ENCODE measurements at regions not wholly inside any gene's neighbourhood (a gene's known extent, or its start where the extent isn't known, plus 50 kb on each side); places are given as distances from the start of the nearest gene placed in this dataset.
"Not testable (repeated sequence)": the region's sequence is repeated elsewhere in the genome, so short reads cannot be mapped to it uniquely, and the experiment has no call there.

DNA sequence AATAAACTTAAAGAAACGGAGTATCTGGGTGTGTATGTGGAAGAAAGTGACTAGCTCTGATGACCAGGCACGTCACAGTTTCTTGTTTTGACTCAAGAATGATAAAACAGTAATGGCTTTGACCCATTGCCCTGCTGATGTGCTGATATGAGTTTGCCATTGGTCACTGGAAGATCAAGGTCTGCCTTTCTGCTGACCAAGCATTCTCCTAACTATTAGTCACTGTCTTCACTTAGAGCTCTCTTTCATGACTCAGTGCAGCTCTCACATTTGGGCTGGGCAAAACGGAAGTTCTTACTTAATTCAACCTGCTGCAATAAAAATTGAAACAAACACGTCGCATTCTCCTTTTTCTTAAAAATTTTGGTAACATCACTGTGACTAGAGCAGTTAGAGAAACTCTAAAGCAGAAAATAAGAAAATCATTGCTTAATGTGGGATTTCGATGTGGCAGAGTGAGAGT lies 366.7 kb downstream of the BTG1 start:
- DNase-seq: no peak

DNA sequence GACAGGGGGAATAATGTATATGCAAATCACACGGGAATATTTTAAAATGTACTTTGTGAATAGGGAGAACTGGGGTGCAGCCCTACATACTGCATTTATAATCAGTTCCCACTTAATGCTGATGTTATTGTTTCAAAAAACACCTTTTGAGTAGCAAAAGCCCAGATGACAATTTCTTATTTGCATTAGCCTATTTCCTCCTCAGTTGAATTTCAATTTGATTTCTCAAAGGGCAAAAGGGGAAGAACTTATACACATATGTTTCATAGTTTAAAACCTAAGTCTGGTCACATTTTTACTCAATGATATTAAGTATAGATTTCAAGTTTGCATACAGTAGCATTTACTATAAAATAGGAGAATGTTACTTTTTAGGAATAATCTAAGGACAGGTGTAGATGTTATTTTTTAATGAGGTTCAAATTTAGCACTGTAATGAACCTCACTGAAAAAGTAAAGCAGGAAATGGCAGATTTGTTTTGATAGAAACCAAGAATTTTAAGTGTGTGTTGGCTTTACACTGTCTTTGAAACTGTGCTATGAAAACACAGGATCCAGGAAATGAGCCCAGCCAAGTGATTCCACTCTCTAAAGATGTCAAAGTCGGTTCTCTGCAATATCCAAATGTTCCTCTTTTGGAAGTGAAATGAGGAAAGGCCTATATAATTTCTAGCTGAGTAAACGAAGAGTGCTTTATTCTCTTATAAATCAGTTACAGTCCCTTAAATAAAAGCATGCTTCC lies 367.4 kb downstream of the BTG1 start:
- DNase-seq: no peak

DNA sequence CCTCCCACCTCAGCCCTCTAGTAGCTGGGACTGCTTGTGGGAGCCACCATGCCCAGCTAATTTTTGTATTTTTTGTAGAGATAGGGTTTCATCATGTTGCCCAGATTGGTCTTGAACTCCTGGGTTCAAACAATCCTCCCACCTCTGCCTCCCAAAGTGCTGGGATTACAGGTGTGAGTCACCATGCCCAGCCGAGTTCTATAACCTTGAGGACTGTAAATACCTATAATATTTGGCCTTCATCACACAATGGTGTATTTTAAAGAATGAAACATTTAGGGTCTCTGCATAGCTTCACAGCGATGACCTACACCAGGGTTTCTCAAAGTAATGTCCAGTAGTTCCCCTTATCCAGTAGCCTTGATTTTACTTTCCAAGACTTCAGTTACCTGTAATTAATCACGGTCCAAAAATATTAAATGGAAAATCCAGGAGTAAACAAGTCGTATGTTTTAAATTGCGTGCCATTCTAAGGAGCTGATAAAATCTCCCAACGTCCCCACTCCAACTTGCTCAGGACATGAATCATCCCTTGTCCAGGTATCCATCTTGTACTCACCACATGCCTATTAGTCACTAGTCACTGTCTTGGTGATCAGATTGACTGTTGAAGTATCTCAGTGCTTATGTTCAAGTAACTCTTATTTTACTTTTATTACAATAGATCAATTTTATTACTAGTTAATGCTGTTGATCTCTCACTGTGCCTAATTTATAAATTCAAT lies 368.2 kb downstream of the BTG1 start:
- DNase-seq: no peak

DNA sequence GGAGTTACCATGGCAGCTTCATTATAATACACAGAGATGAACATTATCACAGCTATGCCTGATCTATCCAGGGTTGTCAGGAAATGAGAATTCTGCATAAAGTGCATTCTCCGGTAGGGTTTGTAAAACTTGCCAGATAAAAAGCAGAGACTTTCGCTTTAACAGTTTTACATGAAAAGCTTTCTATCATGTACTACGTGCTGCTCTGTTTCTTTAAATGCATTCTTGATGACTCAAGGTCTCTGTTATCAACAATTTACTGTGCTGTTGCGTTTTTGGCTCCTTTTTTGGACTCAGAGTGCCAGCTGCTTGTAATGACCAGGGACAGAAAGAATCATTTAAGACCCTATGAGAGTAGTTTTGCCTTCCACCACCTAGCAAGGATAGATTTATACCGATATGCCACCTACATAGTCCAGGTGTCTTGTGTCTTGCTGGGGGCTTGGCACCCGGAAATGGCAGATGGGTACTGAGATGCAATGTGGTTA lies 371.2 kb downstream of the BTG1 start:
- no peak for DNase-seq

DNA sequence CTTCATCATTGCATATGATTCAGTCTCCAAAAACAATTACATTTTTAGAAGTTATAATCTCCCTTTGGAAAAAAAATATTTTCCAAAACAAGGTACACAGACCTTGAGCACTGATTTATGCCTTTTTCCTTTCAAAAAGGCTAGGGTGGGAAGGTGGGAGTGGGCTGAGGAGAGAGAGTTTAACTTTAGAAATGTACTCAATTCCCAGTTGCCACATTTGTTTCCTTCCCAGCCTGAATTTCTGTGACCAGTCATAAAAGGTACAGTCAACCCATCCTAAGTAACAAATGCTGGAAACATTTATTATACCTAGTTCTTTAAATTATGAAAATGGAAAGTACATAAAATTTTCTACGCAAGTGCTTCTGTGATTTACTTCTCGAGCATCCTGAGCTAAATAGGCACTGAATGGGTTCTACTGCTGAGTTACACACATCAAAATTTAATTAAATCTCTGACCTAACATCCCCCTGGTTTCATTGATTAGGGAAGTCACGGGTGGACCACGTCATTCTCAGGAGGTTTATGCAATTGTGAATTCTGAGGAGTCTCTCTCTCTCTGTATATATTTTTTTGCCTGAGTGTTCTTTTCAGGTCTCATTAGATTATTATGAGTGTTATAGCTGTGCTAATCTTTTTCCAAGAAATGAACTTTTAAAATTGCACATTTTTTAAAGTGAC lies 371.8 kb downstream of the BTG1 start:
- DNase-seq: no peak

DNA sequence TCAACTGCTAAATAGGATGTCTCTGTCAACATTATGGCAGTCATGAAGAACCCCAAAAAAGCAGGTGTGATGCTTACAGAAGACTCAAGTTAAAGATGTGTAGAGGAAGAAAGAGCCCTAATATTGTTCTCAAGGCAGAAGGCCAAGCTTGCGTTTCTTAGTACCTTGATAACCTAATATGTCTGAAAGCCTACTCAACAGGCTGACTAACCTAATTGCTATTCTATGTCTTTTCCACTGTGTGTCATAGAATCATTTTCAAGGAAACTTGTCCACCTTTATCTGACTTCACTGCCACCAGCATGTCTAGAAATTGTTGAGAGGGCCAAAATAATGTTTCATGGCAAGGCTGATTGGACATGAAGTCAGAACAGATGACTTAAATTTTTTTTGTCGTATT lies 373.2 kb downstream of the BTG1 start:
- DNase-seq: no peak

DNA sequence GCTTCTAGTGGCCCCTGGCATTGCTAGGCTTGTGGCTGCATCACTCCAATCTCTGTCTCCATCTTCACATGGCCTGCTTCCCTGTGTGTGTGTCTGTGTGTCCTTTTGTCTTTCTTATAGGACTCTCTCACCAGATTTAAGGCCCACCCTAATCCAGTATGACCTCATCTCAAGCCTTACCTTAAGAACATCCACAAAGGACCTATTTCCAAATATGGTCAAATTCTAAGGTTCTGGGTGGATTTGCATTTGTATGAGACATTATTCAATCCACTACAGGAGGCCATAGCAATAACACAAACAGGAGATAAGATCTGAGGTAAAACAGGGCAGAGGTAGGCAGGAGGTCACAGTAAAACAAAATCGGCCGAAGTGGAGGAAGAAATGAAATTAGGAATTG lies 375.9 kb downstream of the BTG1 start:
- DNase-seq: no peak

DNA sequence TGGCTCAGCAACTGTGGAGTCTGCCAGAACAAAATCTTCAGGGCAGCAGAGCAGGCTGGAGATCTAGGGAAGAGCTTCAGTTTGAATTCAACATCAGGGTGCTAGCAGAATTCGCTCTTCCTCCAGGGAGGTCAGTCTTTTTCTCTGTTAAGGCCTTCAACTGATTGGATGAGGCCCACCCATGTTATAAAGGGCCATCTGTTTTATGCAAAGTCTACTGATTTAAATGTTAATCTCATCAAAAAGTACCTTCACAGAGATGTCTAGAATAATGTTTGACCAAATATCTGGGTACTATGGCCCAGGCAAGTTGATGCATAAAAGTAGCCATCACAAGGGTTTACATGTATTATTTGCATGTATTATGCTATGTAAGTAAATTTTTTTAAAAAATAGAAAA lies 378.4 kb downstream of the BTG1 start:
- no peak for DNase-seq

DNA sequence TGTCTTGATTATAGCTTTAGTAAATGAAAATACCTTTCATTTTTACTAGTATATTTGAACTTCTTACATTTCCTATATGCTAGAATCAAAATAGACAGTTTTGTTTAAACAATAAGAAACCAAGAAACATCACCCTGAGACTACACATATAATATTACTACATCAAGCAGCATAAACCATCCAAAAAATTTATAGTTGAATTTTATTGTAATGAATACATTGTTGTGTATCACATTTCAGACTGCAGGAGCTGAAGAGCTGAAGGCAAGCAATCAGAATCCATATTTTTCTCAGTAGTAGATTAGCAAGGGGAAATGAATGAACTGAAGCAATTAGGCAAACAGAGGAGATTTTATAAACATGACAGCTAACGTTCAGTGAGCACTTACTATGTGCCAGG lies 379.2 kb downstream of the BTG1 start:
- DNase-seq: no peak

DNA sequence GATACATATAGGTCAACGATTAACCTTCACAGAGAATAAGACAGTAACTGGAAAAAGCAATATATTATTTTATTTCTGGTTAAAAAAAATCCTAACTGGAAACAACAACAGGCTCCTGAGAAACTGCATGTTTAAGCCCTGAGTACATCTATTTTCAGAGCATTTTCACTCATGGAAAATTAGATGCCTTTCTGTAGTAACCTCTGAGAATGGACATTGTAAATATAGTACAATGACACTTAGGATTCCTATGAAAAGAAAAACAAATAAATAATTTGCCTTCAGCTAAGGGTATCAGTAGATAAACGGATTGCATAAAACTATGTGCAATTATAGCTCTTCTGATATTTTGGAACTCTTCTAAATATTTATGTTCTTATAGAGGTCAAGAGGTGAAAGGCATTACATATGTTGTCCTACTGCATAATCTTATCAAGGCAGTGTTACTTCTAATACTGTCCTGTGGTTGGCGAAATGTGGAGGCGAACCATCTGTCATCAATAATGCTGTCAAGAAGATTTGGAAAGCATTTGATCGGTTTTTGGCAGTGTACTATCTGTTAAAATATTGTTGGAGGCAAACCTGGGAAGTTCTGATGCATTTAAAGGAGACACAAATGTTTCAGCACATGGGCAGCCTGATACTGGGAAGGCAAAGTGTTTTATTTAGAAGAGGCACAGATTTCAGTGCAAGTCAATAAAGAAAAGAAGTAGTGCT lies 381.8 kb downstream of the BTG1 start:
- no peak for DNase-seq

DNA sequence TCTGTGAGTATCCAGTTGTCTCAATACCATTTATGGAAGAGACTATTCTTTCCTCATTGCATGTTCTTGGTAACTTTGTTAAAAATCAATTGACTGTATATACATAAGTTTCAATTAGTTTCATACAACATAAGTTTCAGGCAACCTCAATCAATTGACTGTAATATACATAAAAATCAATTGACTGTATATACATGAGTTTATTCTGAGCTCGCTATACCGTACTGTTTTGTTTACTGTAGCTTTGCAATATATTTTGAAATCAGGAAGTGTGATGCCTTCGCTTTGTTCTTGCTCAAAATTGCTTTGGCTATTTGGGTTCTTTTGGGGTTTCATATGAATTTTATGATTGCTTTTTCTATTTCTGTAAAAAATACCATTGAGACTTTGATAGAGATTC lies 392.0 kb downstream of the BTG1 start:
- DNase-seq: no peak

DNA sequence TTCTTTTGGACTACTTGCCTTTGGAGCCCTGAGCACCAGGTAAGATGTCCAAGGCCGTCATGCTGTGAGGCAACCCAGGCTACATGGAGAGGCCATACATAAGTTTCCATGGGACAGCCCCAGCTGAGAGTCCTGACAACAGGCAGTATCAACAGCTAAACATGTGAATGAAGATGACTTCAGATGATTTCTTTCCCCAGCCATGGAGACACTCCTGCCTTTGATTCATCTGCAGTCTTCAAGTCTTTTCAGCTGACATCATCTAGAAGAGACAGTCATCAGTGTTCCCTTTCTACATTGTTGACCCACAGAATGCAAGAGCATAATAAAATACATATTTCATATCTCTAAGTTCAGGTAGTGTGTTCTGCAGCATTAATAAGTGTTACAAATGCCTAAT lies 398.7 kb downstream of the BTG1 start:
- no peak for DNase-seq

DNA sequence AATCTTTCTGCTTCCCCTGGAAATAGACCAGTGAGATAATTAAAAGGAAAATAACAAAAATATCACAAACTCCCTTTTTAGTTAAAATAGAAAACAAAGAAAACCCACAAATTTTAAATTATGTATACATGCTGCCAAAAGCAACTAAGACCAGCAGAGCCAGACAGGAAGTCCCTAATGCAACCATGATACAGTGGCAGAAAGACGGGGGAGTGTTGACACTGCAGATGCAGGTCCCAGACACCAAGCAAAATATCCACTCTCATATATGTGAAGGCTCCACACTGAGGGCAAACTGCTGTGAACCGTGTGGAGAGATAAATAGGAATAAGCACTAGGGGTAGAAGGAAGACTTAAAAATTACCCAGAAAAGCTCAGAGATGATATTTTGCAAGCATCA lies 401.0 kb downstream of the BTG1 start:
- DNase-seq: no peak

DNA sequence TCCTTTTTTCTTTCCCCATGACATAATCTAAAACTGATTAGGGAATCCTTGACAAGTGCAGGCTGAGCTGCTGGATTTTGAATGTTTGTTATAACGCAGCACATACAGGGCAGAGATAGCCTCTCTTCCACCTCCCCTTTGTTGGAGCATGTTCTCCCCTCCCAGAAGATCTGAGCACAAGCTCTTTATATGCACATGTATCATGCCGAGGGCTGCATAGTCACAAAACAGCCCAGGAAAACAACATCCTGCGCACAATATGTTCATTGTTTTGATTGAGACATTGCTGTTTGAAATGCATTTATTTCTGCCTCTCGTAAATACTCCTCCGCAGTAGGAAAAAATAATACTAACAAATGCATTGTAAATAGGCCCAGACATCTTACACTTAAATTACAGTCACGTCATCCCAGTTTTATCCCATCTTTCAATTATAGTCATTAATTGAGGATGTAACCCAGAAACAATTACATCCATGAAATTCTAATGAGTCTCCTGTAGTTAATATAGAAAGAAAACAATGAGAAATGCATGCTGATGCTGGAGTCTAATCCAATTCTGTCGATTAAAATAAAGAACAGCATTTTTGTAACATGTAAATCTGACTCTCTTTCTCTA lies 401.8 kb downstream of the BTG1 start:
- no peak for DNase-seq

DNA sequence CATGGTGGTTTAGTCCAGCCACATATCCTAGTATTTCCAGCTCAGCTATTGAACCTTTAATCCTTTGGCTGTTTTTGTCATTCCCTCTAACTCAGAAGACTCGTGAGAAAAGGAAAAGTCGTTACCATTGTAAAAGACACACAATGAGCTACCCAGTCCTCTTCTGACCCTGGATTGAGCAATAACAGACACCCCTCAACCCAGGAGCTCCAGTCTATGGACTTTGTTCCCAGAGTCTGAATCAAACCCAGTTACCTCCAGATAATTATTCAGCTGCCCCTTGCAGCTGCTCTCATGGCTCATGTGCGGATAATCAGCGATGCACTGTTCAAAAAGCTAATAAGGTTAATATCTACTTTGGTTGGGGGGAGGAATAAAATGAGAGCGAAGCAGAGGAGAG lies 402.4 kb downstream of the BTG1 start:
- no peak for DNase-seq

DNA sequence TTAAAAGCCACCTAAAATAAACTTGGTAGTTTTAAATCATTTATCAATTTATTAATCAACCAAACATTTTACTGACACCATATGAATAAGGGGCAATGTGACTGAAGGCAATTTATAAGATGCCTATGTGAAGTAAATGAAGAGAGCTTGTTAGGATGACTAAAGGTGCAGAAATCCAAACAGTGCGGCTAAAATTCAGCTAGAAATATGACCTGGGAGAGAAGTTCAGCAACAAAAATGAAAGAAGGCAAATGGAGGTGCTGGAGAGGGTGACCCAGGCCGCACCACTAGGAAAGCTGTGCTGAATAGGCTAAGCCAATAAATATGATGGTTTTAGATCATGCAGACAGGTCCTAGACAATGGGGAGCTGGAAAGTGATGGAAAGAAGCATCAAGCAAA lies 403.7 kb downstream of the BTG1 start:
- no peak for DNase-seq

DNA sequence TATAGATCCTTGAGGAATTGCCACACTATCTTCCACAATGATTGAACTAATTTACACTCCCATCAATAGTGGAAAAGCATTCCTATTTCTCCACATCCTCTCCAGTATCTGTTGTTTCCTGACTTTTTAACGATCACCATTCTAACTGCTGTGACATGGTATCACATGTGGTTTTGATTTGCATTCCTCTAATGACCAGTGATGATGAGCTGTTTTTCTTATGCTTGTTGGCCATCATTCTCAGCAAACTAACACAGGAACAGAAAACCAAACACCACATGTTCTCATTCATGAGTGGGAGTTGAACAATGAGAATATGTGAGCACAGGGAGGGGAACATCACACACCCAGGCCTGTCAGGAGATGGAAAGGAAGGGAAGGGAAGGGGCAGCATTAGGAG lies 411.8 kb downstream of the BTG1 start:
- DNase-seq: not testable (repeated sequence)

DNA sequence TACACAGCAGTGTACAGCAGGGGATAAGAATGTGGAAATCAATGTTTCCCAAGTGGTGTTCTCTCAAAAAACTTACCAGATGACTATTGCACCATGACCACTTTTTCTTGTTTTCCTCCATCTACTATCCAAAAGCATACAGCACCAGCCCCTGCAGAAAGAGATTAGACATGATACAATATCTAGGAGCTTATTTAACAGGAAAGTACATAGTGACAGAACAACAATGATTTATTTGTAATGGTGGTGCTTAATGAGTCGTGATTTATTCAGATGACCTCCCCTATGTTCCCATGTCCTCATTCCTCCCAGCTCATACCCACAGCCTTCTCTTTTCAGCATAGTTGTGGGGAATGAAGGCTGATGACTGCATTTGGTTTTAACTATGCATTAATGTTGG lies 413.6 kb downstream of the BTG1 start:
- no peak for DNase-seq

DNA sequence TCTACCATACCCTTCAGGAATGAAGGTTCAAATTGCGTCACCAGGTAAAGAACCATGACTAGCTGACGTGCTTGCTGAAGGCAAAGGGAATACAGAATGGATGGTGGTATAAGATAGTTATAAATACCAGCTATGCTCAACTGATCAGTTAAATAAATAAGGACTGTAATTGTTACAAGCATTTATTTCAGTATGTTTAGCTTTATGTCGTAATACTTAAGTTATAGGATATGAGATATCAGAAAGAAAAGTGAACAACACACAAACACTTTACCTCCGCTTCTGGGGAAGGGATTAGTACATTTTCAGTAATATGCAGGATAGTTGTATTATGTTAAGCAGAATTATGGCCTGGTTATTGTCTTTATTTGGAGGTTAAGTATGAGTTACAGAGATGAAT lies 416.1 kb downstream of the BTG1 start:
- DNase-seq: no peak

DNA sequence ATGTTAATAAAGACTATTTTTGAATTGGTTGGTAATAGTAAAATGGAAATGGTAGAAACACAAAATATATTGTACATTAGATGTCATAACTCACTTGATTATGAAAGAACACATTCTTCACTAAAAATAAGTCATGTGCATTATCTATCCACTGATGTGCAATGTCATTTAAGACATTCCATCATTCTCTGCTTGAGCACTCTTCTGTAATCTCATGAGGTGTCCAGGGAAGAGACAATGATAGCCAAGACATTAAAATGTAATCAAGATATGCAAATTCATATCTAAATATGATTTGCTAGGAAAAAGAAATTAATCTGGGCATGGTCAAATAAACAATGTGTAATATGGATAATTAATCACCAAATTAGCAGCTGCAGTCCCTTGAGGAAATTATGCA lies 422.5 kb downstream of the BTG1 start:
- no peak for DNase-seq

DNA sequence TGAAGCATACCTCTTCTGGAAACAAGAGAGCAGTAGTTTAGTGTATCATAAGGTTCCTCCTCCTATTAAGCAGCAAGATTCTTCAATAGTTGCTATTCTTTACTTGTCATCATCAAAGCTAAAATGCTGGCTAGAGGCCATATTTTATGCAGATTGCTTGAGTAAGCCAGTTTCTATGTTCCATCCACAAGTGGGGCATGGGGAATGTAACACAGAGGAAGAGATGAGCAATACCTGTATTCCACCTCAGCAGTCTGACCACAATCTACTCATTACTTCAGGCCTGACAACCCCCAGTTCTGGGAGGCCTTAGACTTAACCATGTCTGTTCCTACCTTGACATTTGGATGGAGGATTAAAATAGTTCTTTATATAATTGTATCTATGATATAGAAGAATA lies 423.6 kb downstream of the BTG1 start:
- DNase-seq: no peak

DNA sequence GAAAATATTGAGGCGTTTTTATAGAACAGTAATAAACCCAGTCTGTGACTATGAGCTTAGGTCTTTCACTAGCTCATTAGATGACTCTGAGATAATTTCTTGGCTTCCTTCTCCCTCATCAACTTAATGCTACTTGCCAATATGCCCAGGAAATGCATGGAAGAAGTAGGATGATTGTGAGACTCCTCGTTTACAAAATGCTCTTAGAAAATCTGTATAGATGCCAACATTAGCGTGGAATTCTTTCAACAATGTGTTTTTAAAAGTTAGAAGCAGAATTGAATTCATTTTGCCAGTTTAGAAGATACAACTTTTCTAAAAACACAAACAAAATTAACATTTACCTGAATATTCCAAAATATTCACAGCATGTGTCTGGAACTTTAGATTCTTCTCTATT lies 424.6 kb downstream of the BTG1 start:
- DNase-seq: no peak

DNA sequence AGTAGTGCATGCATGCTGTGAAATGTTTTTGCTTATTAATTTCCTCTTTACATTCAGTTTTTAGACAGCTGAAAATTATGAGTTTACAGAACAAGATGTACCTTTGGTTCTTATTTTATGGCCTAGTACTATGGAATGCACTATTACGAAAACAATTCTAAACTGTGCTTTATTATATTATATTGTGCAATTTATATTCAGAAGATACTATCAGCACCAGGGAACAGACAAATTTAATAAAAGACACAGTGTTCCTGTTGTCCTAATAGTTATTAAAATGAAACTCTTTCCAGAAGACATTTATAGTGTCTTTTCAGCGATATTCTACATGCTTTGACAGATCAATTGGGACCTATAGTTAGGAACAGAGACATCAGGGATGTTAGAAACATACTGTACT lies 427.3 kb downstream of the BTG1 start:
- DNase-seq: no peak
